Bronchial epithelial cell (primary cell): ENCODE measurements at regions not wholly inside any gene's neighbourhood (a gene's known extent, or its start where the extent isn't known, plus 50 kb on each side); places are given as distances from the start of the nearest gene placed in this dataset.

Source experiments
- DNase-seq: peaks from one replicate; pipeline ENCODE4 v3.0.0-alpha.2; 2010; ENCODE audit warnings: low read depth
- FAIRE-seq: peaks from 2 replicates; lab custom pipeline; 2011; peaks lifted over from hg19 to GRCh38; lab: Jason Lieb, UNC
- H3K27me3 ChIP-seq: 2 replicates; pipeline ENCODE4 v1.5.1; 2011; ENCODE audit warnings: low read length; ENCODE audit not compliant: control insufficient read depth, insufficient read depth
- H3K36me3 ChIP-seq: 2 replicates; pipeline ENCODE4 v1.5.1; 2011; ENCODE audit warnings: low read length; ENCODE audit not compliant: control insufficient read depth, insufficient read depth
- H3K4me3 ChIP-seq: 2 replicates; pipeline ENCODE4 v1.5.1; 2011; ENCODE audit warnings: mild to moderate bottlenecking, low read depth, low read length, control low read depth
- TF ChIP-seq, protein P1 (sequence below): IDR thresholded peaks from 2 replicates; pipeline ENCODE4 v1.5.1; 2011; ENCODE audit warnings: mild to moderate bottlenecking, moderate library complexity, low read length, control low read depth, inconsistent platforms; ENCODE audit not compliant: insufficient read depth, severe bottlenecking

GRCh38 chr6:106731144-106731842 is 101.9 kb downstream of the QRSL1 start:
- TF ChIP-seq, protein P1, sequence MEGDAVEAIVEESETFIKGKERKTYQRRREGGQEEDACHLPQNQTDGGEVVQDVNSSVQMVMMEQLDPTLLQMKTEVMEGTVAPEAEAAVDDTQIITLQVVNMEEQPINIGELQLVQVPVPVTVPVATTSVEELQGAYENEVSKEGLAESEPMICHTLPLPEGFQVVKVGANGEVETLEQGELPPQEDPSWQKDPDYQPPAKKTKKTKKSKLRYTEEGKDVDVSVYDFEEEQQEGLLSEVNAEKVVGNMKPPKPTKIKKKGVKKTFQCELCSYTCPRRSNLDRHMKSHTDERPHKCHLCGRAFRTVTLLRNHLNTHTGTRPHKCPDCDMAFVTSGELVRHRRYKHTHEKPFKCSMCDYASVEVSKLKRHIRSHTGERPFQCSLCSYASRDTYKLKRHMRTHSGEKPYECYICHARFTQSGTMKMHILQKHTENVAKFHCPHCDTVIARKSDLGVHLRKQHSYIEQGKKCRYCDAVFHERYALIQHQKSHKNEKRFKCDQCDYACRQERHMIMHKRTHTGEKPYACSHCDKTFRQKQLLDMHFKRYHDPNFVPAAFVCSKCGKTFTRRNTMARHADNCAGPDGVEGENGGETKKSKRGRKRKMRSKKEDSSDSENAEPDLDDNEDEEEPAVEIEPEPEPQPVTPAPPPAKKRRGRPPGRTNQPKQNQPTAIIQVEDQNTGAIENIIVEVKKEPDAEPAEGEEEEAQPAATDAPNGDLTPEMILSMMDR: no peak
- Histone ChIP-seq H3K36me3 (no peaks in the 10 kb centered on the region), H3K4me3 (no peak overlapping the region), H3K27me3 (no peaks in the 10 kb centered on the region)
- no peak for FAIRE-seq
- no peak for DNase-seq

DNA sequence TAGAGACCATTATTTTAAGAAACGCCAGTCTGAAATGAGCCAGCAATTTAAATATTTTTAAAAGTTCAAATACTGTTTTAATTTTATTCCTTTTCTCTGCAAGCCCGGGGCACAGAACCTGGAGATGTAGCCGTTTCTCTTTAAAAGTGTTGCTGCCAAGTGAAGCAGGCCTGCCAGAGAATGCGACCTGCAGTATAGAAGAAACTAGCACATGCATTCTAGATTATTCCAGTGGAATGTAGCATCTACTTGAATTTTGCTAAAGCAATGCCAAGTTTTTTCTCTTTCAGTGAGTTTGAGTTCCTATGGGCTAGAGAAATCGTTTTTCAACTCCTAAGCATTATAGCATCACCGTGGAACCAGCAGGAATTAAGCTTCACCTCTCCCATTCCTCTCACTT is 101.3 kb downstream of the QRSL1 start:
- TF ChIP-seq, protein P1: no peak
- FAIRE-seq (no peak), DNase-seq (no peak)
- Histone ChIP-seq H3K4me3 (no peak overlapping the region), H3K36me3 (no peaks in the 10 kb centered on the region), H3K27me3 (no peaks in the 10 kb centered on the region)

DNA sequence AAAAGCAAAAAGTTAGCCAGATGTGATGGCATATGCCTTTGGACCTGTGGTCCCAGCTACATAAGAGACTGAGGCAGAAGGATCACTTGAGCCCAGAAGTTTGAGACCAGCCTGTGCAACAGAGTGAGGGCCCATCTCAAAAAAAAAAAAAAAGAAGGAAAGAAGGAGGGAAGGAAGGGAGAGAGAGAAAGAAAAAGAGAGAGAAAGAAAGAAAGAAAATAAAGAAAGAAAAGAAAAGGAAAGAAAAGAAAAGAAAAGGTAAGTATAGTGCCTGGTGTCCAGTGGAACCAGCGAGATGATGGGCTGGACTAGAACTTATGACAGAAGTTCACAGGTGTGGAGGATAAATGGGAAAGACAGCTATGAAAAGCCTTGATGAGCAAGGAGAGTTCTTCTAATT is 100.9 kb downstream of the QRSL1 start:
- Histone ChIP-seq H3K4me3 (no peak overlapping the region), H3K36me3 (no peaks in the 10 kb centered on the region), H3K27me3 (no peaks in the 10 kb centered on the region)
- FAIRE-seq (no peak), DNase-seq (no peak)
- TF ChIP-seq, protein P1: no peak

DNA sequence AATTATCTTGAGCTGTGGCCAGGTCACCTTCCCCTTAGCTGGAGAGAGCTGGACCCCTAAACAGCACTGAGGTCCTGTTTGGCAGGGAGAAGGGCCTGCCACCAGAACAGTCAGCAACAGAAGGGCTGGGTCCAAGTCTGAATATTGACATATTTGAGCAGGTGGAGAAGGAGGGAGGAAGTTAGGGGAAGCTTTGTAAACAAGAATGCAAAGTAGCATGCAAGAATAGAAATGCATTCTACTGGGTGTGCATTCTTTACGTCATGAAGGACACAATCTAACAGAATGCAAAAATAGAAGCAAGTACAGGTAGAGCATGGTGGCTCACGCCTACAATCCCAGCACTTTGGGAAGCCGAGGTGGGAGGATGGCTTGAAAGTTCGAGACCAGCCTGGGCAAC is 100.5 kb downstream of the QRSL1 start:
- DNase-seq (no peak), FAIRE-seq (no peak)
- no peaks in the 10 kb centered on the region for H3K27me3 ChIP-seq
- no peaks in the 10 kb centered on the region for H3K36me3 ChIP-seq
- no peak overlapping the region for H3K4me3 ChIP-seq
- TF ChIP-seq, protein P1: no peak

DNA sequence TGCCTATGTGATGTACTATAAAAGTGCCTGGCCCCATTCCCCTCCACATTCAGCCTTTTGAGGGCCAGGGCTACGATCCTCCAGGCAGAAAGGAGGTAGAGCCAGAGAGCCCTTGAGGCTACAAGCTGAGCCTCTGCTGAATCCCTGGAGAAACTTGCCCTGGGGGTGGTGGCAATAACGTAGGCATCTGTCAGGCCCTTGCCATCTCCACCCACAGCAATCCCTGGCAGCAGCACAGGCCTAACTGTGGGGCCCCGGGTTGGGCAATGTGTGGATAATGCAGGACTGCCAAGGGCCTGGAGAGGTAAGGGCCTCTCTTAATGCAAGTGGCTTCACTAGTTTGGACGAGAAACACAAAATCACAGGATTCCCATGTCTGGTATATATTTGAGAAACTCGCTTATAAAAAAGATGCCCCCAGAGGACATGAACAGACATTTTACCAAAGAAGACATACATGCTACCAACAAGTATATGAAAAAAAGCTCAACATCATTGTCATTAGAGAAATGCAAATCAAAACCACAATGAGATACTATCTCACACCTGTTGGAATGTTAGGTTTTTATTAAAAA is 99.0 kb downstream of the QRSL1 start:
- Histone ChIP-seq H3K4me3 (no peak overlapping the region), H3K36me3 (no peaks in the 10 kb centered on the region), H3K27me3 (no peaks in the 10 kb centered on the region)
- DNase-seq (no peak), FAIRE-seq (no peak)
- TF ChIP-seq, protein P1: no peak
